ENCODE measurements at regions not wholly inside any gene's neighbourhood (a gene's known extent, or its start where the extent isn't known, plus 50 kb on each side); places are given as distances from the start of the nearest gene placed in this dataset.
"Not testable (repeated sequence)": the region's sequence is repeated elsewhere in the genome, so short reads cannot be mapped to it uniquely, and the experiment has no call there.

DNA sequence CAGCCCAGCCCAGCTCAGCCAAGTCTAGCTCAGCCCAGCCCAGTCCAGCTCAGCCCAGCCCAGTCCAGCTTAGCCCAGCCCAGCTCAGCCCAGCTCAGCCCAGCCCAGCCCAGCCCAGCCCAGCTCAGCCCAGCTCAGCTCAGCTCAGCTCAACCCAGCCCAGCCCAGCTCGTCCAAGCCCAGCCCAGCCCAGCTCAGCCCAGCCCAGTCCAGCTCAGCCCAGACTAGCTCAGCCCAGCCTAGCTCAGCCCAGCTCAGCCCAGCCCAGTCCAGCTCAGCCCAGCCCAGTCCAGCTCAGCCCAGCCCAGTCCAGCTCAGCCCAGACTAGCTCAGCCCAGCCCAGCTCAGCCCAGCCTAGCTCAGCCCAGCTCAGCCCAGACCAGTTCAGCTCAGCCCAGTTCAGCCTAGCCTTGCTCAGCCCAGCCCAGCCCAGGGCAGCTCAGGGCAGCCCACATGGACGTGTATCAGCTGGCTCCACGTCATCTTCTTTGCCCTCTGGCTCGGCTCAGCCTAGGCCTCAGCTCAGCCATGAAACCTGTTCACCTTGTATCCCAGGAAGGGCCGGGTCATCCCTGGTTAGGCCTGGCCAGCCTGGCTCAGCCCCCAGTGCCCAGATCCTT is 185.6 kb downstream of the TMEM121 start:
- Mint-ChIP-seq H3K27me3 (ENCODE audit: low read depth) (no peaks in the 10 kb centered on the region), H3K4me3 (no peak overlapping the region), H3K9me3 (no peaks in the 10 kb centered on the region), H3K36me3 (ENCODE audit: low read depth) (no peaks in the 10 kb centered on the region), H3K4me1 (ENCODE audit: low read depth) (no peaks in the 10 kb centered on the region), H3K27ac (no peak overlapping the region)

DNA sequence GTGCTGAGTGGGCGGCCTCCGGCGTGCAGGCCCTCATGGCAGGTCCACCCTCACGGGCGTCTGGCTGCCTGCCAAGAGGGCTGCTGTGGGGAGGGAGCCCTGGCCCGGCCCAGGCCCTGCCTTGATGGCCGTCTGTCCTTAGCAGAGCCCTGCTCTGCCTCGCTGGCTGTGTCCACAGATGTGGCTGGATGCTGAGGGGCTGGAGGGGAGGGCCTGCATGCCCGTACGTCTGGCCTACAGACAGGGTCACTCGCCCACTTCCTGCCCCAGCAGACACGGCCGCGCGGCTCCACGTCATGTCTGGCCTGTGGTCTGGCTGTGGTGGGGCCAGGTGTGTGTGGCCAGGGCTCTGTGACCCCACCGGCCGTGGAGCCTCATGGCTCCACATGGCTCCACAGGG is 186.3 kb downstream of the TMEM121 start:
- not testable (repeated sequence) for H3K36me3 Mint-ChIP-seq (ENCODE audit: low read depth); H3K4me1 Mint-ChIP-seq (ENCODE audit: low read depth); H3K27ac Mint-ChIP-seq; H3K9me3 Mint-ChIP-seq; H3K4me3 Mint-ChIP-seq; H3K27me3 Mint-ChIP-seq (ENCODE audit: low read depth)

DNA sequence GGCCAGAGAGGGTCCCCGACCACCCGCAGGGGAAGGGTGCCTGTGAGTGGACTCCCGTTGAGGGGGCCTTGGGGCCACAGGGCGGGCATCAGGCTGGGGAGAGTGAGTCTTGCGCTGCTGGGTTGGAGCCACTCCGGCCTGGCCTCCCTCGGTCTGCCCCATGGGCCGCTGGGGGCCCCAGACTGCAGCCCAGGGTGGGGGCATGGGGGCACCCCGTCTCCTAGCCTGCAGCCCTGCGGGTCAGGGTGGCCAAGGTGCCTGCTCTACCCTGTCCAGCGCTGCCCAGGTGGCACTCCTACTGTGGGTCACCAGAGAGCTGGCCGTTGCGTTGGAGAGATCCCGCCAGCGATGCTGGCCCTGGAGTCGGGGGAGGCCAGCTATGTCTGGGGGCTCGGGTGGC is 186.8 kb downstream of the TMEM121 start:
- not testable (repeated sequence) for H3K27me3 Mint-ChIP-seq (ENCODE audit: low read depth); H3K4me1 Mint-ChIP-seq (ENCODE audit: low read depth); H3K36me3 Mint-ChIP-seq (ENCODE audit: low read depth); H3K4me3 Mint-ChIP-seq; H3K27ac Mint-ChIP-seq; H3K9me3 Mint-ChIP-seq

DNA sequence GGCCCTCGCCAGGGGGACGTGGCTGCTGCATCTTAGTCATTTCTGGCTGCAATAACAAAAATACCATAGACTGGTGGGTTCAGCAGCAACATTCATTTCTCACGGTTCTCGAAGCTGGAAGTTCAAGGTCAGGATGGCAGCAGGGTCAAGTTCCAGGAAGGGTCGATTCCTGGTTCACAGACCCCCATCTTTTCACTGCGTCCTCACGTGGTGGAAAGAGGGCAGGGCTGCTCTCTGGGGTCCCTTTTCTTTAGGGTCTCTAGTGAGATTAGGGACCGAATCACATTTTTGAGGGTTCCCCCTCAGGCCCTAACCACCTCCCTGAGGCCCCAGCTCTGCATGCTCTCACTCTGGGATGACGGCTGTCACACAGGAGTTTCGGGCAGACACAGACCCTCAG is 187.5 kb downstream of the TMEM121 start:
- not testable (repeated sequence) for H3K4me1 Mint-ChIP-seq (ENCODE audit: low read depth); H3K27ac Mint-ChIP-seq; H3K9me3 Mint-ChIP-seq; H3K4me3 Mint-ChIP-seq; H3K27me3 Mint-ChIP-seq (ENCODE audit: low read depth); H3K36me3 Mint-ChIP-seq (ENCODE audit: low read depth)

- H3K36me3 Mint-ChIP-seq (ENCODE audit: low read depth); H3K4me3 Mint-ChIP-seq; H3K4me1 Mint-ChIP-seq (ENCODE audit: low read depth); H3K9me3 Mint-ChIP-seq; H3K27ac Mint-ChIP-seq; H3K27me3 Mint-ChIP-seq (ENCODE audit: low read depth): not testable (repeated sequence)
Measured at GRCh38 chr14:105718787-105719186, 192.4 kb downstream of the TMEM121 start.

- H3K9me3 Mint-ChIP-seq; H3K27ac Mint-ChIP-seq; H3K4me1 Mint-ChIP-seq (ENCODE audit: low read depth); H3K27me3 Mint-ChIP-seq (ENCODE audit: low read depth); H3K36me3 Mint-ChIP-seq (ENCODE audit: low read depth); H3K4me3 Mint-ChIP-seq: not testable (repeated sequence)
Measured at GRCh38 chr14:105720106-105720505, 193.7 kb downstream of the TMEM121 start.

DNA sequence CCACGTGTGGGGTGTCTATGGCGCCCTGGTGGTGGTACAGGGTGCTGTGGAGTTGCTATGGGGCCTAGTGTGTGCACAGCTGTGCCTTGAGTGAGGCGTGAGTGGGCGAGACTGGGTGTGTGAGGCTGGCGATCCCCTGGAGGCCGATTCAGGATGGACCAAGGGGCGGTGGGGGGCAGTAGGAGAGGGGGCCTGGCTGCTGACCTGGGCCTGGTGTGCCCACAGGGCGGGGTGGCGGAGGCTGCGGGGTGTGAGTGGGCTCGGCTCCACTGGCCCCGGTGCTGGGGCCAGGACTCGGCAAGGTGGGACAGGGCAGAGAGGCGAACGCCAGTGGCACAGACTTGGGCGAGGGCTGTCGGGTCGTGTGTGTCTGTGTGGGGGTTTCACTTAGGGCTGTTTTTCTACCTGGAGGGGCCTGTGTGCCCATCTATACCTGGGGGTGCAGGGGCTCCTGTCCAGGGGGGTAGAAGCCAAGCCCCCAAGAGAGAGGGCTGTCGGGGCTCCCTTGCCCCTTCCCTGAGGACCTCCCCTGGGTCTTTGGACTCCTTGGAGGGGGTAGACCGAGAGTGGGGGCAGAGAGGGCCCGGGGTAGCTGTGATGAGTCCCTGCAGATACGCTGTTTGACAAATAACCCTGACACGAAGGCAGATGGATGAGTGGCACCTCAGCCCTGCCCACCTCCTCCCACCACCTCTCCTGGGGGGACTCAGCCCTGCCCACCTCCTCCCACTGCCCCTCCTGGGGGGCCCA is 194.6 kb downstream of the TMEM121 start:
- H3K4me3 Mint-ChIP-seq; H3K36me3 Mint-ChIP-seq (ENCODE audit: low read depth); H3K4me1 Mint-ChIP-seq (ENCODE audit: low read depth); H3K27ac Mint-ChIP-seq; H3K27me3 Mint-ChIP-seq (ENCODE audit: low read depth); H3K9me3 Mint-ChIP-seq: not testable (repeated sequence)

- not testable (repeated sequence) for H3K36me3 Mint-ChIP-seq (ENCODE audit: low read depth); H3K9me3 Mint-ChIP-seq; H3K27me3 Mint-ChIP-seq (ENCODE audit: low read depth); H3K4me3 Mint-ChIP-seq; H3K4me1 Mint-ChIP-seq (ENCODE audit: low read depth); H3K27ac Mint-ChIP-seq
Measured at GRCh38 chr14:105721602-105721970, 195.2 kb downstream of the TMEM121 start.

DNA sequence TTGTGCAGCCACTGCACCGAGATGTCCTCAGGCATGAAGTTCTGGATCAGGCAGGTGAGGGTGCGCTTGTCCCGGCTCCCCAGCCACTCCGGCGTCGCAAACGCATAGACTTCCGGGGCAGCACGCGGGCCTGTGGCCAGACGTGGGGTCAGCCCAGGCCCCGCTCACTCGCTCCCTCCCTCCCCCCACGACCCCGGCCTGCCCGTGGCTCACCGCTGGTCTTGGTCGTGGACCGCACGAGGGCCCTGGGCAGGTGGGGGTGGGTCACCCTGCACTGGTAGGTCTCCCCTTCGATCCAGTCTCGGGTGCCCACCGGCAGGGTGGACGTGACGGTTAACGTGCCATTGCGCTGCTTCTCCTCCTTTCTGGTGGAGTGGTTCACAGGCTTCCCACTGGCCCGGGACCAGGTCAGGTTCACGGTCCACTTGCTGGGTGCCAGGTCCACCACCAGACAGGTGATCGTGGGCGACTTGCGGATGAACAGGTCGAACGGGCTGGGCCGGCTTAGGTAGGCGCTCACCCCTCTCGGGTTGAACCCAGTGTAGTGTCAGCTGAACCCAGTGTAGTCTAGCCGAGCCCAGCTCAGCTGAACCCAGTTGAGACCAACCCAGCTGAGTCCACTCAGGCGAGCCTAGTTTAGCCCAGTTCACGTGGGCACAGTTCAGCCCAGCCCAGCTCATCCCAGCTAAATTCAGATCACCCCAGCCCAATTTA is 195.8 kb downstream of the TMEM121 start:
- H3K27ac Mint-ChIP-seq; H3K9me3 Mint-ChIP-seq; H3K4me3 Mint-ChIP-seq; H3K27me3 Mint-ChIP-seq (ENCODE audit: low read depth); H3K4me1 Mint-ChIP-seq (ENCODE audit: low read depth); H3K36me3 Mint-ChIP-seq (ENCODE audit: low read depth): not testable (repeated sequence)

GRCh38 chr14:105723271-105723670 is 196.9 kb downstream of the TMEM121 start:
- H3K27me3 Mint-ChIP-seq (ENCODE audit: low read depth); H3K9me3 Mint-ChIP-seq; H3K36me3 Mint-ChIP-seq (ENCODE audit: low read depth); H3K4me3 Mint-ChIP-seq; H3K27ac Mint-ChIP-seq; H3K4me1 Mint-ChIP-seq (ENCODE audit: low read depth): not testable (repeated sequence)

DNA sequence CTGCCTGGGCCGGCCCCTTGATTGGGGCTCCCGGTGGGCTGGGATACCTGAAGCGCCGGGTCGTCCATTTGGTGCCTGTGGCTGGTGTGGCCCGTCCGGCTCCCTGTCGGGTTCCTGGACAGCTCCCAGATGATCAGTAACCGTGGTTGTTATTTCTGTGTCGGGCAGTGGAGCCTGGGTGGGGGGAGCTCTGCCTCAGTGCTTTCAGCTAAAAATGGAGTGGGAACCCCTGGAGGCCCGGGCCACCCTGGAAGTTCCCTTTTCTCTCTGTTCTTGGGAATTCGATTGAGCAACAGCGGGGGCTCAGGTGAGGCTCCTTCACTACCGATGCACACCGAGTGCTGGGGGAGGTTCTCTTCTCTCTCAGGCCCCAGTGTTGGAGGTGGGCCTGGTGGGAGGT is 197.4 kb downstream of the TMEM121 start:
- not testable (repeated sequence) for H3K4me3 Mint-ChIP-seq; H3K27me3 Mint-ChIP-seq (ENCODE audit: low read depth); H3K36me3 Mint-ChIP-seq (ENCODE audit: low read depth); H3K9me3 Mint-ChIP-seq; H3K27ac Mint-ChIP-seq; H3K4me1 Mint-ChIP-seq (ENCODE audit: low read depth)

GRCh38 chr14:105729825-105730368 is 203.5 kb downstream of the TMEM121 start:
- peaks cover 14% of the 10 kb centered on the region for H3K27me3 Mint-ChIP-seq (ENCODE audit: low read depth)
- H3K36me3 Mint-ChIP-seq (ENCODE audit: low read depth); H3K4me3 Mint-ChIP-seq; H3K4me1 Mint-ChIP-seq (ENCODE audit: low read depth); H3K27ac Mint-ChIP-seq; H3K9me3 Mint-ChIP-seq: not testable (repeated sequence)

GRCh38 chr14:105730731-105731130 is 204.3 kb downstream of the TMEM121 start:
- not testable (repeated sequence) for H3K36me3 Mint-ChIP-seq (ENCODE audit: low read depth); H3K27ac Mint-ChIP-seq; H3K4me1 Mint-ChIP-seq (ENCODE audit: low read depth); H3K9me3 Mint-ChIP-seq; H3K4me3 Mint-ChIP-seq
- peaks cover 14% of the 10 kb centered on the region for H3K27me3 Mint-ChIP-seq (ENCODE audit: low read depth)

- not testable (repeated sequence) for H3K4me1 Mint-ChIP-seq (ENCODE audit: low read depth); H3K36me3 Mint-ChIP-seq (ENCODE audit: low read depth); H3K4me3 Mint-ChIP-seq; H3K9me3 Mint-ChIP-seq
- Mint-ChIP-seq H3K27me3 (ENCODE audit: low read depth) (peaks cover 14% of the 10 kb centered on the region), H3K27ac (peak overlapping the region; percentile 55)
Measured at GRCh38 chr14:105731221-105731985, 205.0 kb downstream of the TMEM121 start.
